ENCODE measurements at regions not wholly inside any gene's neighbourhood (a gene's known extent, or its start where the extent isn't known, plus 50 kb on each side); places are given as distances from the start of the nearest gene placed in this dataset.
"Not testable (repeated sequence)": the region's sequence is repeated elsewhere in the genome, so short reads cannot be mapped to it uniquely, and the experiment has no call there.

- no peak for DNase-seq (ENCODE audit: low spot score)
Observed at GRCh38 chr19:28436320-28436719, 776.6 kb downstream of the UQCRFS1 start.

DNA sequence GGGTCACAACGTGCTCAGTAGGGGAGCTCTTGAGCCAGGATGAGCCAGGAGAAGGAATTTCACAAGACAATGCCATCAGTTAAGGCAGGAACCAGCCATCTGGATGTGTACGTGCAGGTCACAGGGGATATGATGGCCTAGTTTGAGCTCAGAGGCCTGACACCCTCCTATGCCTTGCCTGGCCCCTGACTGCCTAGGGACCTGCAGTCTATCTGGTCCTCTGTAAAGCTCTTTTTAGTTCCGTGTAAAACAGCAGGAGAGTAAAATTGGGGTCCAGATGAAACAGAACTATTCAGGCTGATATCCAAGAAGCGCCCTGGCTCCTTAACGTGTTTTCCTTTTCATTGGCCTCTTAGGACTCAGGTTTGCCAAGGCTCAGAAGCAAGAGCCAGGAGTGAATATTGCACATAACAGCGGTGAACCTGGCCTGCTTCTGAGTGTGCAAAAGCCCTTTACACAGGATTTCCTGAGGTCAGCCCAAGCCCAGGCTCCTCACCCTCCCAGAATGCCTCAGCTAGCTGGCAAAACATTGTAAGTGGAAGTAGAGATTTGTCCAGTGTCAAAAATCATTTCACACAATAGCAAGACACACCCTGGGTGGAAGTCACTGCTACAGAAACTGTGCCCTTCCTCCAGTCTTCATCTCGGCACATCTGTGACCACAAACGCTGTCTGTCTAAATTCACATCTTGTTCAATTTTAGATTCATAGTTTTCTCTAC is 777.2 kb downstream of the UQCRFS1 start:
- no peak for DNase-seq (ENCODE audit: low spot score)

DNA sequence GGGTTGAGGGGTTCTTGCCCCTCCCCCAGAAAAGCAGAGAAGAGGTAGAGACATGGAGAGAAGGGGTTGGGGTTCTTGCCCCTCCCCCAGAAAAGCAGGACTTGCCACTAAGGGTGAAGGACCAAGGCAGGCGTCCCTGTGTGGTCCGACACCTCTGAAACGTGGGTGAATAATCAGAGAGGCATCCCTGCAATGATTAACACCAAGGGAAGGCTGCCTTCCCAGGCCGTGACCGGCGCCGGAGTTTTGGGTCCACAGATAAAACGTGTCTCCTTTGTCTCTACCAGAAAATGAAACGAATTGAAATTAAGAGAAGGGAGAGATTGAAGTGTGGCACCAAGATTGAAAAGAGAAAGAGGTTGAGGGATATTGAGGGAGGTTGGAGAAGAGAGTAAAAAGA is 778.2 kb downstream of the UQCRFS1 start:
- not testable (repeated sequence) for DNase-seq (ENCODE audit: low spot score)

- not testable (repeated sequence) for DNase-seq (ENCODE audit: low spot score)
Observed at GRCh38 chr19:28434365-28434764, 778.6 kb downstream of the UQCRFS1 start.

DNA sequence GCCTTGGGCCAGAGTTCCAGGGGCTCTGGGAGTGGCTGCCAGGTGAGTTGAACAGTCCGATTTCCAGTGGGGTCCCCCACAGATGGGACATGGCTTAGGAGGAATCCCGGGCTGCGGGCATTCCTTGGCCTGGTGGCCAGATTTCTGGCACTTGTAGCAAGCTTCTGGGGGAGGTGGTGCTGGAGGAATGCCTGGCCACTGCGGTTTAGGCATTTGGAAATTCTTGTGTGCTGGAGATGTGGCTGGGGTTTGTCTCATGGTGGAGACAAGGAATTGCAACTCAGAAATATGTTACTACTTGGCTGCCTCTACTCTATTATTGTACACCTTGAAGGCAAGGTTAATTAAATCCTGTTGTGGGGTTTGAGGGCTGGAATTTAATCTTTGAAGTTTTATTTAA is 779.8 kb downstream of the UQCRFS1 start:
- DNase-seq (ENCODE audit: low spot score), result not testable (repeated sequence)

- no peak for DNase-seq (ENCODE audit: low spot score)
Observed at GRCh38 chr19:28430214-28430613, 782.7 kb downstream of the UQCRFS1 start.

- DNase-seq (ENCODE audit: low spot score), result no peak
Observed at GRCh38 chr19:28429356-28429755, 783.6 kb downstream of the UQCRFS1 start.

DNA sequence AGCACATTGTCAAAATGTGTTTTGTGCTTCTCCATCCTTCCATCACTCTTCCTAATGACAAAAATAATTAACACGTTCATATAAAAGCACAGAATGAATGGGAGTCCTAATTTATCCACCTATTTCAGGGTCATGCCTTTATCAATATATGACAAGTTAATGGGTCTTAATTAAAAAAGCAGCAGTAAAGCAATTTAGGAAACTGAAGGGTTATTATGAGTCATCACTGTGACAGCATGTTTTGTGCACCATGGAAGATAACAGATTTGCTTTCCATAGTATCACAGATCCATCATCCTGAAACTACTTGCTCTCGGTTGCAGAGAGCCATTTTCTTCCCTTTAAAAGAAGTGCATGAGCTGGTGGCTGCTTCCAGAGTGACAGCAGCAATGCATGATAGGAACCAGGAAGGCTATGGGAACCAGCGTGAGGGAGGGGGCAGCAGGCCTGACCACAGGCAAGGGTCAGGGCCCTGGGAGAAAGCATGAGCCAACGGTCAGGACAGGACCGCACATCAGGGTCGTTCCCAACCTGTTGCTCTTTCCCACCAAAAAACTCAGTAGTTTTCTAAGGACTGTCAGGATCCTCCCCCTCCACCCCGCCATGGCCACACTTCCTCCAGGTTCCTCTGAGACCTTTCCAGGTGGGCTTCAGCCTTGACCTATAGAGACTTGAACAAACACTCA is 784.1 kb downstream of the UQCRFS1 start:
- no peak for DNase-seq (ENCODE audit: low spot score)

DNA sequence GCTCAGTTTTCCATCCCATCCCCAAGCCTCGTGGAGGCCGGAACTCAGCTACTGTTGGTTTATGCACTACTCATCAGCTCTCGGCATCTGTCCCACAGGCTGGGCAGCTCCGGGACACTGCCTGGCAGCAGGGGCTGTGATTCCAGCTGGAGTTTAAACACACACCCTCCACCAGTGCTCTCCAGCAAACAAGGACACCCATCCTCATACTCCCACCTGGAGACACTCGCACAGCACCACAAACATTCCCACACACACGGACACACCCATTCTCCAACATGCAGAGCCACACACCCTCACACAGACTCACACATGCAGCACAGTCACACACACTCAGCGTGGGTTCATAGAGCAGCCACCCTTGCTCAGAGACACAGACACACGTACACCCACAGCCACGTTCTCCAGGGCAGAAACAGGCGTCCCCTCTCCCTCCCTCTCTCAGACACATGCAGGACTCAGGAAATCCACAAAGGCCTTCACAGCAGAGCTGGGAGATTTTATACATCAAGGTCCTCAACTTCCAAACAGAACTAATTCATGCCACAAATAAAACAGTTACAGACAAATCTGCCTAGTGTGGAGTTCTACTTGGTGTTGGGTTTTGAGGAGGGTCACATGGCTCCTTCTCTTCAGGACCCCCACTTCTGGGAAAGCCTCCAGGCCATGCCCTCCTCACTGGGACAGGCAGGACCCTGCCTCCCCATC is 785.4 kb downstream of the UQCRFS1 start:
- peak; percentile 15 for DNase-seq (ENCODE audit: low spot score)

DNA sequence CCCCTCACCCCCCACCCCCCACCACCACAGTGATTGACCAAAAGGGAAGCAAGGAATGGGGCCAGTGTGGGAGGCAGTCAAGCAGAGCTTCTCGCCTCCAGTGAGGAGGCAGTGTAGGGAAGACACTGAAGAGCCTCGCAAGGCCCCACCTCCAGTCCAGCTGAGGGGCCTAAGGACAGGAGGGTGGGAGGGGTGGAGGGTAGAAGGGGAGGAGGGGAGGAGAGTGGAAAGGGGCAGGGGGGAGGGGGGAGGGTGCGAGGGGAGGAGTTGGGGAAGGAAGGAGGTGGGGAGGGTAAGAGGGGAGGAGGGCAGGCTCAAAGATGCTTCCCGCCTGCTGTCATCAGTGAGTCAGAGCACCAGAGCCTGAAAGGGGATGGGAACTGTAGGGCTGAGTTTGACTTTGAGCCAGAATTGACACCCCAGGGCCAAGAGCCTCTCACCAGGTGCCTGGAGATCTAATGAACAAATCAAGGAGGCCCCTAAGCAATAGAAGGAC is 786.2 kb downstream of the UQCRFS1 start:
- DNase-seq (ENCODE audit: low spot score), result peak; percentile 77

- no peak for DNase-seq (ENCODE audit: low spot score)
Observed at GRCh38 chr19:28426110-28426729, 786.7 kb downstream of the UQCRFS1 start.

DNA sequence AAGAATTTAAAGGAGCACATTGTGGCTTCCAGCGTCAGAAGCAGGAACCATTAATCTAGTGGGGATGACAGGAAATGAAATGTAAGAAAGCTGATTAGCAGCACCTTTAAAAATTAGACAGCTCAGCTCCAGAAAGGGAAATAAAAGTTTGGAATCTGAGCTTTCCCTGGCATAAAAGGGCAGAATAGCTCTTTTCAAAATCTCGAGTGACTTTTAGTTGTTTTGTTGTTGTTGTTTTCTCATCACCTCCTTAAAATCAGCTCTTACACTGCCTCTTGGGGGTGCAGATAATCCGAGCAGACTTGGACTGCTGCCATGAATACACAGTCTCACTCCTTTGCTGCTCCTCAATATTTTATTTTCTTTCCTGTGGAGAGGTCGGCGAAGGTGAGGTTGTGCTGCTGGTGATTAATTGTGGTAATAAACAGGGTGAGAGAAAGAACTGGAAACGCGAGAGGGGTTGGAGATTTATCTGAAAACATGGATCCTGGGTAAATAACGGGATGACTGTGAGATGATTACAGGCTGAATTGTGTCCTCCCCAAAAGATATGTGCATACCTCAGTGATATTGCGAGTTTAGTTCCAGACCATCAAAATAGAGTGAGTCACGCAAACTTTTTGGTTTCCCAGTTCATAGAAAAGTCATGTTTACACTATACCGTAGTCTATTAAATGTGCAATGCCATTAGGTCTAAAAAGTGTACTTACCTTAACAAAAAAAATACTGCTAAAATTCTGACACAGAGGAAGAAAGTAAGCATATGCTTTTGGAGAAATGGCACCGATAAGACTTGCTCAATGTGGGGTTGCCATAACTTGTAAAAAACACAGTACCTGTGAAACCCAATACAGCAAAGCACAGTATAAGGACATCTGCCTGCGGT is 787.7 kb downstream of the UQCRFS1 start:
- DNase-seq (ENCODE audit: low spot score), result no peak

DNA sequence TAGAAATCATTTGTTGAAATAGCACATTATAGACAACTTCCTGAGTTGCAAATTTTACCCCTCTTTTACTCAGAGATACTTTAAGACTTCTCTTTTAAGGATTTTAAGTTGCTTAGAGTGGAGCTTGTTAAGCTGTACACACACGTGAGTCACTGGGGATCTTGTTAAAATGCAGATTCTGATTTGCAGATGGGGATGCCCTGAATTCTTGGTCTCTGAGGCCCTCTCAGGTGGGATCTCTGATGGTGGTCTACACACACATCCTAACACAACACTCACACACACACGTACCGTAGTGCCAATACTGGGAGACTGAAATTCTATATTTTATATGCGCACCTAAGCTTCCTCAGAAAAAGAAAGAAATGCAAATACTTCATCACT is 788.3 kb downstream of the UQCRFS1 start:
- DNase-seq (ENCODE audit: low spot score), result no peak

DNA sequence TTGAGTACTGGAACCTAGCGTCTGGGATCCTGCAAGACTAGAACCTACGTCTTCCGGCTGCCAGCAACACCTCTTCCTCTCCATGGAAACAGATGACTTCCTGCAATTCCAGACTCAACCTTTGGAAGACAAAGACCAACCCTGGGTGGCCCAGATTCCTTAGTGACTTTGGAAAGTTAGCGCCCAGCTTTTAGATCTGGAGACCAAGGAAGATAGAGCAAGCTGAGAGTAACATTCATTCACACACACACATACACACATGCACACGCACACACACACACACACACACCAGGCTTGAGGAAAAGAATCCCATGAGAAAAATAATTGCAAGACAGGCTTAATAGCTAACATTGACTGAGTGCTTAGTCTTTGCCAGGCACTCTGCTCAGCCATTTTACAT is 788.9 kb downstream of the UQCRFS1 start:
- DNase-seq (ENCODE audit: low spot score), result no peak

GRCh38 chr19:28422791-28423650 is 789.9 kb downstream of the UQCRFS1 start:
- DNase-seq (ENCODE audit: low spot score), result no peak

DNA sequence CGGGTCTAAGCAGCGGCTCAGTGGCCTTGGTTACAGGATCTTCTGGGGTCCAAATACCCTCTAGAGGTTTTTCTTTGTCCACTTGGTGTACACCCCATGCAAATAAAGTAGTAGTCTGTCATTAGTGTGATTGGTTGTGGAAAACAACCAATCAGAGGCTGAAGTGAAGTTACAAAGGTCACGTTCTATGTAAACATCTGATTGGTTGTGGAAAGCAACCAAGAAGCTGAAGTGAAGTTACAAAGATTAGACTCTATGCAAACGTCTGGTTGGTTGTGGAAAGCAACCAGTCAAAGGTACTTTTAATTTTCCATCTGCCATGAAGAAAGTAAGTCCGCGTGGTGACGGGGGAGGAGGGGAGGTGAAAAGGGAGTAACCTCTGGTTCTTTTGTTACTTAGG is 790.9 kb downstream of the UQCRFS1 start:
- no peak for DNase-seq (ENCODE audit: low spot score)

- no peak for DNase-seq (ENCODE audit: low spot score)
Observed at GRCh38 chr19:28420811-28421550, 792.0 kb downstream of the UQCRFS1 start.

DNA sequence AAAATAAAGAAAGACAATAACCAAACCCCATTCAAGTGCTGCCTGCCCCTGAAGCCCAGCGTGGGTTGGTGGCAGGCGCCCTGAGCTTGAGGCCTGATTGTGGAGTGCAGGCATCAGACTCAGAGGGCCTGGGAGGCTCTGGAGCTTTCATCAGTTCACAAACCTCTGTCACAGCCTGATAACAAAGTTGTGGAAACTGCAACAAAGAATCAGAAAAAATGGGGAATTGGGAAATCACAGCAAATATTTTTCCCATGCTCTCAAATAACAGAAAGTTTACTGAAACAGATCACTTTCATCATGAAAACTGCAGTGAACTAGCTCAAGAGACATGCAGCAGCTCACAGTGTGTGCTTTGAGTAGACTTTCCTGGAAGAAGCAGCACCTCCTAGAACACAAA is 793.6 kb downstream of the UQCRFS1 start:
- no peak for DNase-seq (ENCODE audit: low spot score)

DNA sequence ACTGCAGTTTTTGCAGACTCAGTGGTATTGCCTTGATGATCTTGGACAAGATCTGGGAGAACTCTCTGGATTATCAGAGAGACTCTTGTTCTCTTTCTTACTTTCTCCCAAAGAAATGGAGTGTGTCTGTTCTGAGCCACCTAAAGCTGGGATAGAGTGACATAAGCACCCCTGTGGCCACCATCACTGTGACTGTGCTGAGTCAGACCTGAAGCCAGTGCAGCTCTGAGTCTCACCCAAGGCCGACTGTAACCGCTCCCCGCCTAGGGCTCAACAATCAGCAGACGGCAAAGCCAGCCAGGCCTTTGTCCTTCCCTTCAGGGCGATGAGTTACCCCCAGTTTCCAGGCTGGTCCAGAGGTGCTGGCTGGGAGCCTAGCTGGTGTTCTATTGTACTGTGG is 795.6 kb downstream of the UQCRFS1 start:
- no peak for DNase-seq (ENCODE audit: low spot score)

DNA sequence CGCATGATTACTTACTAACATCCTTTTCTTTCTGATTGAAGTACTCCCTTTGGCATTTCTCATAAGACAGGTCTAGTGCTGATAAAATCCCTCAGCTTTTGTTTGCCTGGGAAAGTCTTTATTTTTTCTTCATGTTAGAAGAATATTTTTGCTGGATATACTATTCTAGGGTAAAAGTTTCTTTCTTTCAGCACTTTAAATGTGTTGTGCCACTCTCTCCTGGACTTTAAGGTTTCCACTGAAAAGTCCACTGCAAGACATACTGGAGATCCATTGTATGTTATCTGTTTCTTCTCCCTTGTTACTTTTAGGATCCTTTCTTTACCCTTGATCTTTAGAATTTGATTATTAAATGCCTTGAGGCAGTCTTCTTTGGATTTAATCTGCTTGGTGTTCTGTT is 796.7 kb downstream of the UQCRFS1 start:
- no peak for DNase-seq (ENCODE audit: low spot score)
